ENCODE measurements at regions not wholly inside any gene's neighbourhood (a gene's known extent, or its start where the extent isn't known, plus 50 kb on each side); places are given as distances from the start of the nearest gene placed in this dataset.

- Mint-ChIP-seq H3K27ac (peak overlapping the region; percentile 98), H3K27me3 (ENCODE audit: low read depth) (no peaks in the 10 kb centered on the region), H3K9me3 (peaks cover 0 to 1% of the 10 kb centered on the region in 2 donors), H3K36me3 (ENCODE audit: insufficient read depth in 2 of 2) (peaks cover 2% of the 10 kb centered on the region in 2 donors), H3K4me1 (ENCODE audit: low read depth) (peaks cover 91% of the 10 kb centered on the region), H3K4me3 (peak overlapping the region; percentile 88 to 94)
- DNase-seq = peak; percentile 72 to 78
- peak; percentile 86 to 89 for ATAC-seq (replicated peaks in 1 of 2)
These were observed 339.8 kb upstream of the GATB start for GRCh38 chr4:152100379-152101201.

GRCh38 chr4:152099981-152100378 lies 339.2 kb upstream of the GATB start:
- H3K36me3 Mint-ChIP-seq (ENCODE audit: insufficient read depth in 2 of 2) = peaks cover 2% of the 10 kb centered on the region in 2 donors
- H3K27ac Mint-ChIP-seq = peak overlapping the region; percentile 98
- H3K4me3 Mint-ChIP-seq = peak overlapping the region; percentile 88 to 94
- H3K27me3 Mint-ChIP-seq (ENCODE audit: low read depth) = no peaks in the 10 kb centered on the region
- peaks cover 91% of the 10 kb centered on the region for H3K4me1 Mint-ChIP-seq (ENCODE audit: low read depth)
- DNase-seq (no peak), ATAC-seq (replicated peaks in 1 of 2) (peak; percentile 1 to 13)
- peaks cover 0 to 1% of the 10 kb centered on the region in 2 donors for H3K9me3 Mint-ChIP-seq

GRCh38 chr4:152099555-152099954 lies 338.7 kb upstream of the GATB start:
- peaks cover 2% of the 10 kb centered on the region in 2 donors for H3K36me3 Mint-ChIP-seq (ENCODE audit: insufficient read depth in 2 of 2)
- peaks cover 0 to 1% of the 10 kb centered on the region in 2 donors for H3K9me3 Mint-ChIP-seq
- DNase-seq (no peak), ATAC-seq (replicated peaks in 1 of 2) (no peak)
- peaks cover 89% of the 10 kb centered on the region for H3K4me1 Mint-ChIP-seq (ENCODE audit: low read depth)
- H3K4me3 Mint-ChIP-seq = peak overlapping the region; percentile 88 to 94
- H3K27me3 Mint-ChIP-seq (ENCODE audit: low read depth) = no peaks in the 10 kb centered on the region
- peak overlapping the region; percentile 98 for H3K27ac Mint-ChIP-seq

- peaks cover 0 to 1% of the 10 kb centered on the region in 2 donors for H3K9me3 Mint-ChIP-seq
- no peaks in the 10 kb centered on the region for H3K27me3 Mint-ChIP-seq (ENCODE audit: low read depth)
- no peak overlapping the region for H3K27ac Mint-ChIP-seq
- no peak for ATAC-seq (replicated peaks in 1 of 2)
- peaks cover 90% of the 10 kb centered on the region for H3K4me1 Mint-ChIP-seq (ENCODE audit: low read depth)
- peaks cover 2% of the 10 kb centered on the region in 2 donors for H3K36me3 Mint-ChIP-seq (ENCODE audit: insufficient read depth in 2 of 2)
- no peak overlapping the region for H3K4me3 Mint-ChIP-seq
- no peak for DNase-seq
These were observed 338.2 kb upstream of the GATB start for GRCh38 chr4:152099061-152099425.

GRCh38 chr4:152098365-152099060 lies 337.7 kb upstream of the GATB start:
- Mint-ChIP-seq H3K36me3 (ENCODE audit: insufficient read depth in 2 of 2) (peaks cover 2% of the 10 kb centered on the region in 2 donors), H3K4me3 (no peak overlapping the region), H3K27me3 (ENCODE audit: low read depth) (no peaks in the 10 kb centered on the region), H3K27ac (no peak overlapping the region), H3K4me1 (ENCODE audit: low read depth) (peaks cover 89% of the 10 kb centered on the region), H3K9me3 (peaks cover 1 to 2% of the 10 kb centered on the region in 2 donors)
- no peak for DNase-seq
- ATAC-seq (replicated peaks in 1 of 2) = no peak

GRCh38 chr4:152097371-152097770 lies 336.6 kb upstream of the GATB start:
- H3K4me3 Mint-ChIP-seq = no peak overlapping the region
- H3K36me3 Mint-ChIP-seq (ENCODE audit: insufficient read depth in 2 of 2) = peaks cover 2% of the 10 kb centered on the region in 2 donors
- H3K27ac Mint-ChIP-seq = peak overlapping the region; percentile 74
- no peak for DNase-seq
- H3K4me1 Mint-ChIP-seq (ENCODE audit: low read depth) = peaks cover 83% of the 10 kb centered on the region
- peaks cover 1 to 2% of the 10 kb centered on the region in 2 donors for H3K9me3 Mint-ChIP-seq
- H3K27me3 Mint-ChIP-seq (ENCODE audit: low read depth) = no peaks in the 10 kb centered on the region
- no peak for ATAC-seq (replicated peaks in 1 of 2)

- peaks cover 76% of the 10 kb centered on the region for H3K4me1 Mint-ChIP-seq (ENCODE audit: low read depth)
- H3K9me3 Mint-ChIP-seq = peaks cover 1 to 2% of the 10 kb centered on the region in 2 donors
- H3K36me3 Mint-ChIP-seq (ENCODE audit: insufficient read depth in 2 of 2) = peaks cover 0 to under 1% of the 10 kb centered on the region in 2 donors
- H3K27ac Mint-ChIP-seq = peak overlapping the region; percentile 45
- ATAC-seq (replicated peaks in 1 of 2) (peak in 1 of 2 donors; percentile 34), DNase-seq (no peak)
- H3K27me3 Mint-ChIP-seq (ENCODE audit: low read depth) = no peaks in the 10 kb centered on the region
- H3K4me3 Mint-ChIP-seq = peak overlapping the region in 1 of 2 donors; percentile 13
These were observed 334.9 kb upstream of the GATB start for GRCh38 chr4:152095701-152096070.

GRCh38 chr4:152094970-152095700 lies 334.3 kb upstream of the GATB start:
- Mint-ChIP-seq H3K4me3 (peak overlapping the region in 1 of 2 donors; percentile 13), H3K27me3 (ENCODE audit: low read depth) (no peaks in the 10 kb centered on the region), H3K4me1 (ENCODE audit: low read depth) (peaks cover 76% of the 10 kb centered on the region), H3K27ac (peak overlapping the region; percentile 30), H3K9me3 (peaks cover 1 to 2% of the 10 kb centered on the region in 2 donors), H3K36me3 (ENCODE audit: insufficient read depth in 2 of 2) (no peaks in the 10 kb centered on the region)
- ATAC-seq (replicated peaks in 1 of 2) (peak; percentile 29 to 42), DNase-seq (no peak)

GRCh38 chr4:152091405-152091804 lies 330.6 kb upstream of the GATB start:
- DNase-seq (no peak), ATAC-seq (replicated peaks in 1 of 2) (no peak)
- no peak overlapping the region for H3K27ac Mint-ChIP-seq
- no peak overlapping the region for H3K4me3 Mint-ChIP-seq
- peaks cover 0 to 2% of the 10 kb centered on the region in 2 donors for H3K9me3 Mint-ChIP-seq
- H3K36me3 Mint-ChIP-seq (ENCODE audit: insufficient read depth in 2 of 2) = no peaks in the 10 kb centered on the region
- H3K27me3 Mint-ChIP-seq (ENCODE audit: low read depth) = no peaks in the 10 kb centered on the region
- H3K4me1 Mint-ChIP-seq (ENCODE audit: low read depth) = peaks cover 59% of the 10 kb centered on the region

- H3K4me3 Mint-ChIP-seq = peak overlapping the region; percentile 53 to 62
- peaks cover 0 to 2% of the 10 kb centered on the region in 2 donors for H3K9me3 Mint-ChIP-seq
- no peaks in the 10 kb centered on the region for H3K36me3 Mint-ChIP-seq (ENCODE audit: insufficient read depth in 2 of 2)
- H3K27ac Mint-ChIP-seq = peak overlapping the region; percentile 75
- peaks cover 58% of the 10 kb centered on the region for H3K4me1 Mint-ChIP-seq (ENCODE audit: low read depth)
- no peaks in the 10 kb centered on the region for H3K27me3 Mint-ChIP-seq (ENCODE audit: low read depth)
- DNase-seq (peak in 1 of 2 donors; percentile 65), ATAC-seq (replicated peaks in 1 of 2) (peak; percentile 83 to 95)
These were observed 329.7 kb upstream of the GATB start for GRCh38 chr4:152090543-152090942.

- H3K4me3 Mint-ChIP-seq = peak overlapping the region in 1 of 2 donors; percentile 7
- H3K27ac Mint-ChIP-seq = no peak overlapping the region
- H3K36me3 Mint-ChIP-seq (ENCODE audit: insufficient read depth in 2 of 2) = no peaks in the 10 kb centered on the region
- DNase-seq (no peak), ATAC-seq (replicated peaks in 1 of 2) (no peak)
- H3K27me3 Mint-ChIP-seq (ENCODE audit: low read depth) = no peaks in the 10 kb centered on the region
- H3K9me3 Mint-ChIP-seq = peaks cover 0 to 2% of the 10 kb centered on the region in 2 donors
- peaks cover 58% of the 10 kb centered on the region for H3K4me1 Mint-ChIP-seq (ENCODE audit: low read depth)
These were observed 328.8 kb upstream of the GATB start for GRCh38 chr4:152089584-152089983.

GRCh38 chr4:152087335-152087734 lies 326.5 kb upstream of the GATB start:
- ATAC-seq (replicated peaks in 1 of 2) = no peak

GRCh38 chr4:152085657-152086056 lies 324.9 kb upstream of the GATB start:
- DNase-seq (no peak), ATAC-seq (replicated peaks in 1 of 2) (no peak)
- no peak overlapping the region for H3K27ac Mint-ChIP-seq
- no peak overlapping the region for H3K4me3 Mint-ChIP-seq
- H3K4me1 Mint-ChIP-seq (ENCODE audit: low read depth) = peaks cover 59% of the 10 kb centered on the region
- H3K36me3 Mint-ChIP-seq (ENCODE audit: insufficient read depth in 2 of 2) = peaks cover 0 to 3% of the 10 kb centered on the region in 2 donors
- no peaks in the 10 kb centered on the region for H3K27me3 Mint-ChIP-seq (ENCODE audit: low read depth)
- H3K9me3 Mint-ChIP-seq = no peaks in the 10 kb centered on the region

More at GRCh38 chr4:152087335-152087734, 326.5 kb upstream of the GATB start:
- Mint-ChIP-seq H3K4me3 (no peak overlapping the region), H3K9me3 (no peaks in the 10 kb centered on the region), H3K27me3 (ENCODE audit: low read depth) (no peaks in the 10 kb centered on the region), H3K27ac (no peak overlapping the region), H3K4me1 (ENCODE audit: low read depth) (peaks cover 54% of the 10 kb centered on the region), H3K36me3 (ENCODE audit: insufficient read depth in 2 of 2) (no peaks in the 10 kb centered on the region)
- DNase-seq = no peak
